ENCODE measurements at regions not wholly inside any gene's neighbourhood (a gene's known extent, or its start where the extent isn't known, plus 50 kb on each side); places are given as distances from the start of the nearest gene placed in this dataset.

DNA sequence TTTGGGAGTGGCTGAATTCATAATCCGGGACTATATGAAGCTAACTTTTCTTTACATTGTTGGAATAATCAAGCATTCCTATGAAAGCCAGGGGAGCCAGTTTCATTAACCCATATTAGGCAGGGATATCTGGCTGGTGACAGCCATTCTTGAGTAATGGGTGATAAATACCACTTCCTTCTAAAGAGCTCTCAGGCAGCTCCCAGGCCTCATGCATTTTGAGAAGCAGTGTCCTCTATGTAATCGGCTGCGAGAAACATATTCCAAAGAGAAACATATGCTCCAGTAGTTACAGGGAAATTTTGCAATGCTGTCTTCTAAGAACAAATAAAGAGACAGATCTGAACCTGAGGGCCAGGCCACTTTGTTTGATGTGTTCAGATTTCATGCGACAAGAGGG lies 83.1 kb downstream of the MSX2 start:
- no peak overlapping the region for H3K27ac ChIP-seq
- H3K27me3 ChIP-seq (ENCODE audit: insufficient read depth, low read depth, severe bottlenecking), result peaks cover 56% of the 10 kb centered on the region
- TF ChIP-seq, protein P1, sequence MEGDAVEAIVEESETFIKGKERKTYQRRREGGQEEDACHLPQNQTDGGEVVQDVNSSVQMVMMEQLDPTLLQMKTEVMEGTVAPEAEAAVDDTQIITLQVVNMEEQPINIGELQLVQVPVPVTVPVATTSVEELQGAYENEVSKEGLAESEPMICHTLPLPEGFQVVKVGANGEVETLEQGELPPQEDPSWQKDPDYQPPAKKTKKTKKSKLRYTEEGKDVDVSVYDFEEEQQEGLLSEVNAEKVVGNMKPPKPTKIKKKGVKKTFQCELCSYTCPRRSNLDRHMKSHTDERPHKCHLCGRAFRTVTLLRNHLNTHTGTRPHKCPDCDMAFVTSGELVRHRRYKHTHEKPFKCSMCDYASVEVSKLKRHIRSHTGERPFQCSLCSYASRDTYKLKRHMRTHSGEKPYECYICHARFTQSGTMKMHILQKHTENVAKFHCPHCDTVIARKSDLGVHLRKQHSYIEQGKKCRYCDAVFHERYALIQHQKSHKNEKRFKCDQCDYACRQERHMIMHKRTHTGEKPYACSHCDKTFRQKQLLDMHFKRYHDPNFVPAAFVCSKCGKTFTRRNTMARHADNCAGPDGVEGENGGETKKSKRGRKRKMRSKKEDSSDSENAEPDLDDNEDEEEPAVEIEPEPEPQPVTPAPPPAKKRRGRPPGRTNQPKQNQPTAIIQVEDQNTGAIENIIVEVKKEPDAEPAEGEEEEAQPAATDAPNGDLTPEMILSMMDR (IDR thresholded peaks at IDR 0.05; ENCODE audit: low read depth, low read length), result no peak

DNA sequence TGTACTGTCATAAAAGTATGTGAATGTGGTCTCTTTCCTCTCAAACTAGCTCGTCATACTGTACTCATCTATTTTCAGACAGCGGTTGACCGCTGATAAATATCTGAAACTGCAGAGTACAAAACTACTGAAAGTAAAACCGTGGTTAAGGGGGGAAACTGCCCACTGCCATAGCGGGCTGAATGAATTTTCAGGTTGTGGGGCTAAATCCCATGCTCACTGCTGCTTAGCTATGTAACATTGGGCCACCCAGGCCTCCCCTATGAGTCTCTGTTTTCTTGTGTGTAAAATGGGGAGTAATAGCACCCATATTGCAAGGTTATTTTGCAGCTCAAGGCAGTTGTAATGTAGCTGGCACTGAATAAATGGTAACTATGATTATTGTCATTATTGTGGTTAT lies 82.3 kb downstream of the MSX2 start:
- H3K27ac ChIP-seq, result no peak overlapping the region
- H3K36me3 ChIP-seq, result no peaks in the 10 kb centered on the region
- TF ChIP-seq, protein P1 (IDR thresholded peaks at IDR 0.05; ENCODE audit: low read depth, low read length), result no peak
- peaks cover 58% of the 10 kb centered on the region for H3K27me3 ChIP-seq (ENCODE audit: insufficient read depth, low read depth, severe bottlenecking)
- no peaks in the 10 kb centered on the region for H3K9me3 ChIP-seq (ENCODE audit: severe bottlenecking)
- H3K4me3 ChIP-seq (ENCODE audit: low read depth, low read length), result no peak overlapping the region
- no peak for DNase-seq

More for the DNA sequence above, 83.1 kb downstream of the MSX2 start:
- Histone ChIP-seq H3K36me3 (no peaks in the 10 kb centered on the region), H3K9me3 (ENCODE audit: severe bottlenecking) (no peaks in the 10 kb centered on the region), H3K4me3 (ENCODE audit: low read depth, low read length) (no peak overlapping the region)
- no peak for DNase-seq

- no peak overlapping the region for H3K27ac ChIP-seq
- H3K27me3 ChIP-seq (ENCODE audit: insufficient read depth, low read depth, severe bottlenecking), result peaks cover 56% of the 10 kb centered on the region
- TF ChIP-seq, protein P1 (IDR thresholded peaks at IDR 0.05; ENCODE audit: low read depth, low read length), result no peak
- H3K9me3 ChIP-seq (ENCODE audit: severe bottlenecking), result no peaks in the 10 kb centered on the region
- H3K4me3 ChIP-seq (ENCODE audit: low read depth, low read length), result no peak overlapping the region
- DNase-seq, result no peak
- no peaks in the 10 kb centered on the region for H3K36me3 ChIP-seq
Measured at GRCh38 chr5:174801798-174802197, 77.4 kb downstream of the MSX2 start.

- peaks cover 62% of the 10 kb centered on the region for H3K27me3 ChIP-seq (ENCODE audit: insufficient read depth, low read depth, severe bottlenecking)
- no peak for DNase-seq
- no peaks in the 10 kb centered on the region for H3K36me3 ChIP-seq
- H3K9me3 ChIP-seq (ENCODE audit: severe bottlenecking), result no peaks in the 10 kb centered on the region
- TF ChIP-seq, protein P1 (IDR thresholded peaks at IDR 0.05; ENCODE audit: low read depth, low read length), result no peak
- H3K4me3 ChIP-seq (ENCODE audit: low read depth, low read length), result no peak overlapping the region
- H3K27ac ChIP-seq, result no peak overlapping the region
Measured at GRCh38 chr5:174800435-174800834, 76.1 kb downstream of the MSX2 start.

DNA sequence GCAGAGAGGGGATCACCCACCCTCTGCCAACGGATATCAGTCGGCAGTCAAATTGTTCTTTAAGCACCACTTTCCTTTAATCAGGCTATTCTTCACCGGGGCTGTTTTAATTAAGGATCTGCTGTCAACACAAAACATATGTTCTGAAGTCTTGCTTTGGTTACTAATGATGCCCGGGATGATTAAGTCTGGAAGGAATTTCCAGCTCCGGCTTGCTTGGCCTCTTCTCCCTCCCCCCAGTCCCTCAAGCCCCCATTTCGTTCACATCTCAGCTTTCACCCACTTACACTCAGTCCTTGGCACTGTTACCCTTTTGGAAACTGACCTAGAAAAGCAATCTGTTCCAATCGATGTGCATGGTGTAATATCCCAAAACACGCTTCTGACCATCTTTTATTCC lies 74.7 kb downstream of the MSX2 start:
- no peak overlapping the region for H3K4me3 ChIP-seq (ENCODE audit: low read depth, low read length)
- H3K27me3 ChIP-seq (ENCODE audit: insufficient read depth, low read depth, severe bottlenecking), result peaks cover 62% of the 10 kb centered on the region
- TF ChIP-seq, protein P1 (IDR thresholded peaks at IDR 0.05; ENCODE audit: low read depth, low read length), result no peak
- DNase-seq, result no peak
- H3K36me3 ChIP-seq, result no peaks in the 10 kb centered on the region
- no peak overlapping the region for H3K27ac ChIP-seq
- no peaks in the 10 kb centered on the region for H3K9me3 ChIP-seq (ENCODE audit: severe bottlenecking)

GRCh38 chr5:174798551-174798951 lies 74.2 kb downstream of the MSX2 start:
- TF ChIP-seq, protein P1 (IDR thresholded peaks at IDR 0.05; ENCODE audit: low read depth, low read length), result no peak
- Histone ChIP-seq H3K9me3 (ENCODE audit: severe bottlenecking) (no peaks in the 10 kb centered on the region), H3K36me3 (no peaks in the 10 kb centered on the region), H3K27me3 (ENCODE audit: insufficient read depth, low read depth, severe bottlenecking) (peaks cover 64% of the 10 kb centered on the region), H3K27ac (no peak overlapping the region), H3K4me3 (ENCODE audit: low read depth, low read length) (no peak overlapping the region)
- DNase-seq, result no peak
